Neural cell (in vitro differentiated cells): ENCODE measurements at regions not wholly inside any gene's neighbourhood (a gene's known extent, or its start where the extent isn't known, plus 50 kb on each side); places are given as distances from the start of the nearest gene placed in this dataset.

ENCODE experiments used
- H2AFZ ChIP-seq: fragments of 200-600, 300-800 bp; sonication (generic), shearing (Covaris generic); 2 replicates; pipeline ENCODE4 v1.6.0; 2014; ENCODE audit warnings: low read depth, mild to moderate bottlenecking, antibody characterized with exemption, low read length, moderate library complexity
- H3F3A ChIP-seq: fragments of 200-600 bp; shearing (Covaris generic); 2 replicates; pipeline ENCODE4 v1.6.1; 2016; ENCODE audit warnings: mild to moderate bottlenecking, moderate library complexity, mixed read lengths, antibody characterized with exemption, low read length; ENCODE audit not compliant: insufficient read depth, poor library complexity, severe bottlenecking
- H3K27ac ChIP-seq: fragments of 200-600, 300-800 bp; sonication (generic), shearing (Covaris generic); 2 replicates; pipeline ENCODE4 v1.5.1; 2014; ENCODE audit warnings: mild to moderate bottlenecking, low read length, moderate library complexity
- H3K27me3 ChIP-seq: fragments of 300-800, 200-600 bp; sonication (generic), shearing (Covaris generic); 2 replicates; pipeline ENCODE4 v1.6.0; 2014; ENCODE audit warnings: mild to moderate bottlenecking, low read depth, low read length, moderate library complexity; ENCODE audit not compliant: insufficient read depth
- H3K36me3 ChIP-seq: fragments of 300-800, 200-600 bp; sonication (generic), shearing (Covaris generic); 2 replicates; pipeline ENCODE4 v1.5.1; 2014; ENCODE audit warnings: mild to moderate bottlenecking, antibody characterized with exemption, low read length, moderate library complexity; ENCODE audit not compliant: insufficient read depth
- H3K4me2 ChIP-seq: fragments of 300-800, 200-600 bp; sonication (generic), shearing (Covaris generic); 2 replicates; pipeline ENCODE4 v1.6.0; 2014; ENCODE audit warnings: mild to moderate bottlenecking, low read length
- H3K4me3 ChIP-seq: fragments of 300-800, 200-600 bp; sonication (generic), shearing (Covaris generic); 2 replicates; pipeline ENCODE4 v1.5.1; 2014; ENCODE audit warnings: mild to moderate bottlenecking, low read length, moderate library complexity
- H3K79me2 ChIP-seq: fragments of 200-600 bp; shearing (Covaris generic); replicated peaks from 2 replicates; pipeline ENCODE4 v1.6.0; 2014; ENCODE audit warnings: mild to moderate bottlenecking, low read length, moderate library complexity; ENCODE audit not compliant: insufficient read depth
- H3K9ac ChIP-seq: fragments of 300-800, 200-600 bp; sonication (generic), shearing (Covaris generic); 2 replicates; pipeline ENCODE4 v1.6.1; 2016; ENCODE audit warnings: mild to moderate bottlenecking, low read length, mixed read lengths
- H3K9me2 ChIP-seq: fragments of 200-600 bp; shearing (Covaris generic); 2 replicates; pipeline ENCODE4 v1.6.1; 2016; ENCODE audit warnings: mild to moderate bottlenecking, low read length, mixed read lengths; ENCODE audit not compliant: insufficient read depth
- H3K9me3 ChIP-seq: fragments of 200-600, 300-800 bp; sonication (generic), shearing (Covaris generic); 2 replicates; pipeline ENCODE4 v1.6.1; 2016; ENCODE audit warnings: mild to moderate bottlenecking, mixed run types, low read length, moderate library complexity, mixed read lengths
- H4K20me1 ChIP-seq: fragments of 200-600 bp; shearing (Covaris generic); 2 replicates; pipeline ENCODE4 v1.6.1; 2016; ENCODE audit warnings: mild to moderate bottlenecking, mixed run types; ENCODE audit not compliant: insufficient read depth
- CTCF ChIP-seq: fragments of 450-650 bp; IDR thresholded peaks from 2 replicates; pipeline ENCODE4 v1.5.1; 2014; ENCODE audit warnings: antibody characterized with exemption, mild to moderate bottlenecking, moderate library complexity; ENCODE audit not compliant: poor library complexity, severe bottlenecking
- EP300 ChIP-seq: fragments of 450-650 bp; conservative IDR thresholded peaks from 2 replicates; pipeline ENCODE4 v1.6.1; 2014; ENCODE audit warnings: antibody characterized with exemption, mild to moderate bottlenecking, moderate library complexity; ENCODE audit not compliant: poor library complexity, severe bottlenecking
- EZH2 ChIP-seq: fragments of 200-600, 300-800 bp; shearing (Covaris generic), sonication (generic); IDR thresholded peaks from 2 replicates; pipeline ENCODE4 v1.6.1; 2014; ENCODE audit warnings: antibody characterized with exemption, low read length, borderline replicate concordance, mild to moderate bottlenecking; ENCODE audit not compliant: insufficient read depth, poor library complexity, severe bottlenecking
- MXI1 ChIP-seq: fragments of 450-650 bp; conservative IDR thresholded peaks from 2 replicates; pipeline ENCODE4 v1.6.1; 2014; ENCODE audit warnings: antibody characterized with exemption, mild to moderate bottlenecking; ENCODE audit not compliant: poor library complexity, severe bottlenecking
- POLR2AphosphoS5 ChIP-seq: IDR thresholded peaks from 2 replicates; pipeline ENCODE4 v1.6.1; 2012
- RAD21 ChIP-seq: fragments of 450-650 bp; conservative IDR thresholded peaks from 2 replicates; pipeline ENCODE4 v1.6.1; 2014; ENCODE audit warnings: antibody characterized with exemption, mild to moderate bottlenecking, moderate library complexity
- REST ChIP-seq: IDR thresholded peaks from 2 replicates; pipeline ENCODE4 v1.6.1; 2012; ENCODE audit warnings: borderline replicate concordance
- SMC3 ChIP-seq: fragments of 450-650 bp; conservative IDR thresholded peaks from 2 replicates; pipeline ENCODE4 v1.6.1; 2014; ENCODE audit warnings: antibody characterized with exemption, mild to moderate bottlenecking, moderate library complexity; ENCODE audit not compliant: poor library complexity
- TAF1 ChIP-seq: IDR thresholded peaks from 2 replicates; pipeline ENCODE4 v1.6.1; 2012; ENCODE audit warnings: low read depth

GRCh38 chr10:28840202-28840601 lies 162.9 kb downstream of the BAMBI start:
- no peak overlapping the region for H3K27ac ChIP-seq
- no peak for TF ChIP-seq TAF1
- TF ChIP-seq REST, result no peak
- TF ChIP-seq CTCF, result no peak
- TF ChIP-seq POLR2AphosphoS5, result no peak
- no peak for TF ChIP-seq RAD21
- TF ChIP-seq EZH2, result no peak
- no peak for TF ChIP-seq MXI1
- no peak for TF ChIP-seq EP300
- no peak for TF ChIP-seq SMC3
- no peak overlapping the region for H2AFZ ChIP-seq
- no peak overlapping the region for H3K4me2 ChIP-seq
- H3K4me3 ChIP-seq, result no peak overlapping the region
- no peaks in the 10 kb centered on the region for H3K27me3 ChIP-seq
- H3K9me2 ChIP-seq, result no peaks in the 10 kb centered on the region
- H3K9me3 ChIP-seq, result no peaks in the 10 kb centered on the region
- no peaks in the 10 kb centered on the region for H3K36me3 ChIP-seq
- no peak overlapping the region for H3K9ac ChIP-seq
- no peaks in the 10 kb centered on the region for H4K20me1 ChIP-seq
- no peaks in the 10 kb centered on the region for H3K79me2 ChIP-seq
- H3F3A ChIP-seq, result no peaks in the 10 kb centered on the region

- no peak overlapping the region for H3K9ac ChIP-seq
- no peaks in the 10 kb centered on the region for H3K9me3 ChIP-seq
- H3K27me3 ChIP-seq, result no peaks in the 10 kb centered on the region
- H3K4me3 ChIP-seq, result no peak overlapping the region
- H3K27ac ChIP-seq, result no peak overlapping the region
- H3F3A ChIP-seq, result no peaks in the 10 kb centered on the region
- TF ChIP-seq EZH2, result no peak
- TF ChIP-seq REST, result no peak
- no peak for TF ChIP-seq EP300
- TF ChIP-seq MXI1, result no peak
- TF ChIP-seq SMC3, result no peak
- no peak for TF ChIP-seq RAD21
- TF ChIP-seq POLR2AphosphoS5, result no peak
- no peak for TF ChIP-seq CTCF
- no peak for TF ChIP-seq TAF1
- H3K4me2 ChIP-seq, result no peak overlapping the region
- no peaks in the 10 kb centered on the region for H3K36me3 ChIP-seq
- no peaks in the 10 kb centered on the region for H3K9me2 ChIP-seq
- H4K20me1 ChIP-seq, result no peaks in the 10 kb centered on the region
- no peak overlapping the region for H2AFZ ChIP-seq
- no peaks in the 10 kb centered on the region for H3K79me2 ChIP-seq
These were observed 163.7 kb downstream of the BAMBI start for GRCh38 chr10:28840971-28841370.
